Smooth muscle cell (in vitro differentiated cells): ENCODE measurements at regions not wholly inside any gene's neighbourhood (a gene's known extent, or its start where the extent isn't known, plus 50 kb on each side); places are given as distances from the start of the nearest gene placed in this dataset.

ENCODE experiments used
- DNase-seq: peaks from one replicate; lab custom pipeline; 2025; ENCODE audit not compliant: unreplicated experiment; lab: John Stamatoyannopoulos, UW
- H2AFZ ChIP-seq: fragments of 200-600 bp; sonication (generic); 2 replicates; pipeline ENCODE4 v1.6.0; 2016; ENCODE audit warnings: antibody characterized with exemption, low read depth, mild to moderate bottlenecking
- H3F3A ChIP-seq: fragments of 200-600 bp; sonication (generic); 2 replicates; pipeline ENCODE4 v1.6.0; 2017; ENCODE audit warnings: antibody characterized with exemption, low read depth
- H3K27ac ChIP-seq: fragments of 200-600 bp; sonication (generic); 2 replicates; pipeline ENCODE4 v1.5.1; 2016; ENCODE audit warnings: low read depth, mild to moderate bottlenecking
- H3K27me3 ChIP-seq: fragments of 200-600 bp; sonication (generic); 2 replicates; pipeline ENCODE4 v1.6.1; 2016; ENCODE audit warnings: low read depth, mild to moderate bottlenecking
- H3K36me3 ChIP-seq: fragments of 200-600 bp; sonication (generic); 2 replicates; pipeline ENCODE4 v1.5.1; 2016; ENCODE audit warnings: low read depth
- H3K4me1 ChIP-seq: fragments of 200-600 bp; sonication (generic); 2 replicates; pipeline ENCODE4 v1.5.1; 2016; ENCODE audit warnings: low read depth
- H3K4me2 ChIP-seq: fragments of 200-600 bp; sonication (generic); 2 replicates; pipeline ENCODE4 v1.6.0; 2016; ENCODE audit warnings: mild to moderate bottlenecking
- H3K4me3 ChIP-seq: fragments of 200-600 bp; sonication (generic); 2 replicates; pipeline ENCODE4 v1.5.1; 2016; ENCODE audit warnings: mild to moderate bottlenecking
- H3K79me2 ChIP-seq: fragments of 200-600 bp; sonication (generic); 2 replicates; pipeline ENCODE4 v1.6.0; 2016; ENCODE audit warnings: low read depth, mild to moderate bottlenecking
- H3K9ac ChIP-seq: fragments of 200-600 bp; sonication (generic); 2 replicates; pipeline ENCODE4 v1.6.0; 2016; ENCODE audit warnings: low read depth
- H3K9me3 ChIP-seq: fragments of 200-600 bp; sonication (generic); replicated peaks from 2 replicates; pipeline ENCODE4 v1.5.1; 2016; ENCODE audit warnings: low read depth
- H4K20me1 ChIP-seq: fragments of 200-600 bp; sonication (generic); 2 replicates; pipeline ENCODE4 v1.6.0; 2016; ENCODE audit warnings: low read depth
- CTCF ChIP-seq: fragments of 200-600 bp; sonication (generic); IDR thresholded peaks from 2 replicates; pipeline ENCODE4 v1.5.1; 2017; ENCODE audit warnings: borderline replicate concordance, mild to moderate bottlenecking, antibody characterized with exemption; ENCODE audit not compliant: insufficient read depth, poor library complexity, severe bottlenecking
- WGBS: methylation state at CpG from one replicate; pipeline ENCODE4 v1.1.7; 2016; ENCODE audit warnings: low lambda C conversion rate; 5-methylcytosine and 5-hydroxymethylcytosine counted together

DNA sequence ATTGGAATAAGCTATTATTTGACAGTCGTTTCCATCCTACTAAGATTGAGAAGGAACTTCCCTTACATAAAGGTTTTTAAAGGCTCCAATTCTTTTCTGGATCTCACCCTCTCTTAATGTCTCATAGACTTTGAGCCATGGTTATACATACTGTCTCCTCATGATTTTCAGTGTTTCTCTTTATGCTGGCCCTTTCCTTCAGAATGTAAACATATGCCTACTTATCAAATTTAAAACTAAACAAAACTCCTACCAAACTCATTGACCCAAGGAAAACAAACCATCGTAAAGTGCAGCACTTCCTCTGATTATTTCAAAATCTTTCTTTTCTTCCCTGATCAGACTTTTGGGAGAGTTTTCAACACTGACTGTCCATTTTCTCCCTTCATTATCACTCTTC is 163.4 kb upstream of the DPYD start:
- H4K20me1 ChIP-seq: no peaks in the 10 kb centered on the region
- H3F3A ChIP-seq: peaks cover 5% of the 10 kb centered on the region
- H3K9ac ChIP-seq: no peak overlapping the region
- H3K36me3 ChIP-seq: no peaks in the 10 kb centered on the region
- H3K79me2 ChIP-seq: no peaks in the 10 kb centered on the region
- no peak for DNase-seq
- no peak overlapping the region for H3K4me3 ChIP-seq
- no peak for TF ChIP-seq CTCF
- no peak overlapping the region for H2AFZ ChIP-seq
- H3K4me2 ChIP-seq: peak overlapping the region; percentile 37
- H3K9me3 ChIP-seq: no peaks in the 10 kb centered on the region
- no peaks in the 10 kb centered on the region for H3K27me3 ChIP-seq
- H3K27ac ChIP-seq: peak overlapping the region; percentile 6
- H3K4me1 ChIP-seq: peaks cover 6% of the 10 kb centered on the region
- WGBS: 50% methylated on average over 2 of the region's 2 CpGs

- no peak overlapping the region for H2AFZ ChIP-seq
- H3K27me3 ChIP-seq: no peaks in the 10 kb centered on the region
- no peaks in the 10 kb centered on the region for H4K20me1 ChIP-seq
- H3K27ac ChIP-seq: no peak overlapping the region
- no peak overlapping the region for H3K9ac ChIP-seq
- no peak overlapping the region for H3K4me3 ChIP-seq
- TF ChIP-seq CTCF: no peak
- 66% methylated on average over 1 of the region's 1 CpG for WGBS
- no peaks in the 10 kb centered on the region for H3K79me2 ChIP-seq
- H3F3A ChIP-seq: peaks cover under 1% of the 10 kb centered on the region
- no peak overlapping the region for H3K4me2 ChIP-seq
- no peaks in the 10 kb centered on the region for H3K9me3 ChIP-seq
- no peaks in the 10 kb centered on the region for H3K36me3 ChIP-seq
- DNase-seq: no peak
- peaks cover 2% of the 10 kb centered on the region for H3K4me1 ChIP-seq
These were observed 161.1 kb upstream of the DPYD start for GRCh38 chr1:98081944-98082343.

- Histone ChIP-seq H3K4me2 (no peak overlapping the region), H3K27ac (no peak overlapping the region), H3K27me3 (no peaks in the 10 kb centered on the region), H3K4me3 (no peak overlapping the region), H3K36me3 (no peaks in the 10 kb centered on the region), H2AFZ (no peak overlapping the region), H3F3A (no peaks in the 10 kb centered on the region), H3K4me1 (no peaks in the 10 kb centered on the region), H4K20me1 (no peaks in the 10 kb centered on the region), H3K9me3 (no peaks in the 10 kb centered on the region), H3K79me2 (no peaks in the 10 kb centered on the region), H3K9ac (no peak overlapping the region)
- no peak for TF ChIP-seq CTCF
- DNase-seq: no peak
- 93% methylated on average over 2 of the region's 2 CpGs for WGBS
These were observed 157.8 kb upstream of the DPYD start for GRCh38 chr1:98078596-98078995.

DNA sequence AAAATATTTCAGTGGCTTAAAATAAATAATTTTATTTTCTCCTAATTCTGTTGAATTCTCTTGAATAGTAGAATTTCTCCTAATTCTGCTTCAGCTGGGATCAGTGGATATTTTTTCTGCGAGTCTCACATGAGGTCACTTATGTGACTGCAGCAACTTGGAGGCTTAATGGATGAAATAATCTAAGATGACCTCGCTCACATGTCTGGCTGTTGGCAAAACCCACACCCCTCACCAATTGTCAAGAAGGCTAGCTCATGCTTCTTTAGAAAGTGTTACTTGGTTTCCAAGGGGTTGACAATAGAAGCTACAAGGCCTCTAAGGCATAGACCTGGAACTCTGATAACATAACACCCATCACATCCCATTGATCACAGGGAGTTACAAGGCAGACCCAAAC is 156.9 kb upstream of the DPYD start:
- Histone ChIP-seq H3F3A (no peaks in the 10 kb centered on the region), H3K4me1 (no peaks in the 10 kb centered on the region), H3K4me2 (no peak overlapping the region), H3K79me2 (no peaks in the 10 kb centered on the region), H3K27me3 (no peaks in the 10 kb centered on the region), H4K20me1 (no peaks in the 10 kb centered on the region), H3K27ac (no peak overlapping the region), H3K36me3 (no peaks in the 10 kb centered on the region), H3K4me3 (no peak overlapping the region), H2AFZ (no peak overlapping the region), H3K9ac (no peak overlapping the region), H3K9me3 (no peaks in the 10 kb centered on the region)
- TF ChIP-seq CTCF: no peak
- 80% methylated on average over 2 of the region's 2 CpGs for whole genome bisulfite sequencing
- DNase-seq: no peak
